LNCaP clone FGC (cell line): ENCODE measurements at regions not wholly inside any gene's neighbourhood (a gene's known extent, or its start where the extent isn't known, plus 50 kb on each side); places are given as distances from the start of the nearest gene placed in this dataset.

Experiments used
- DNase-seq: peaks from one replicate; pipeline ENCODE4 v3.0.0-alpha.2; 2011; ENCODE audit warnings: low read depth
- H3K4me3 ChIP-seq: 2 replicates; pipeline ENCODE4 v1.5.1; 2011; ENCODE audit warnings: mild to moderate bottlenecking, low read depth, low read length, control low read depth
- CTCF ChIP-seq: IDR thresholded peaks from 2 replicates; pipeline ENCODE4 v1.5.1; 2012; ENCODE audit warnings: mild to moderate bottlenecking; ENCODE audit not compliant: control insufficient read depth, insufficient read depth; ENCODE audit errors: extremely low read depth

- no peak overlapping the region for H3K4me3 ChIP-seq
- no peak for TF ChIP-seq CTCF
- no peak for DNase-seq
Observed at GRCh38 chr1:182111496-182111895, 50.0 kb upstream of the ZNF648 start.
